ENCODE measurements at regions not wholly inside any gene's neighbourhood (a gene's known extent, or its start where the extent isn't known, plus 50 kb on each side); places are given as distances from the start of the nearest gene placed in this dataset.
"Not testable (repeated sequence)": the region's sequence is repeated elsewhere in the genome, so short reads cannot be mapped to it uniquely, and the experiment has no call there.

- DNase-seq, result no peak
Observed at GRCh38 chrX:140318296-140318695, 186.6 kb downstream of the SOX3 start.

- DNase-seq, result no peak
Observed at GRCh38 chrX:140317462-140317861, 187.4 kb downstream of the SOX3 start.

- no peak for DNase-seq
Observed at GRCh38 chrX:140298960-140299825, 205.7 kb downstream of the SOX3 start.

- DNase-seq, result no peak
Observed at GRCh38 chrX:140297273-140297672, 207.6 kb downstream of the SOX3 start.

- DNase-seq, result no peak
Observed at GRCh38 chrX:140292961-140293360, 211.9 kb downstream of the SOX3 start.

GRCh38 chrX:140292188-140292587 is 212.7 kb downstream of the SOX3 start:
- no peak for DNase-seq

- DNase-seq, result peak; percentile 69
Observed at GRCh38 chrX:140274811-140275525, 229.9 kb downstream of the SOX3 start.

- DNase-seq, result no peak
Observed at GRCh38 chrX:140273921-140274320, 230.9 kb downstream of the SOX3 start.

GRCh38 chrX:140250391-140250790 is 254.5 kb downstream of the SOX3 start:
- no peak for DNase-seq

- DNase-seq, result no peak
Observed at GRCh38 chrX:140249088-140249487, 255.8 kb downstream of the SOX3 start.

GRCh38 chrX:140229191-140229590 is 263.9 kb upstream of the CXorf66 start:
- no peak for DNase-seq

- not testable (repeated sequence) for DNase-seq
Observed at GRCh38 chrX:140226037-140226436, 260.7 kb upstream of the CXorf66 start.

- DNase-seq, result not testable (repeated sequence)
Observed at GRCh38 chrX:140215894-140216293, 250.6 kb upstream of the CXorf66 start.

- not testable (repeated sequence) for DNase-seq
Observed at GRCh38 chrX:140214518-140214917, 249.2 kb upstream of the CXorf66 start.

- DNase-seq, result no peak
Observed at GRCh38 chrX:140206657-140207056, 241.3 kb upstream of the CXorf66 start.

GRCh38 chrX:140190441-140191108 is 225.3 kb upstream of the CXorf66 start:
- DNase-seq, result no peak

GRCh38 chrX:140180585-140180984 is 215.3 kb upstream of the CXorf66 start:
- peak; percentile 16 for DNase-seq

GRCh38 chrX:140177821-140178220 is 212.5 kb upstream of the CXorf66 start:
- DNase-seq, result no peak

- DNase-seq, result no peak
Observed at GRCh38 chrX:140172401-140172800, 207.1 kb upstream of the CXorf66 start.

- DNase-seq, result no peak
Observed at GRCh38 chrX:140167551-140167950, 202.2 kb upstream of the CXorf66 start.

- no peak for DNase-seq
Observed at GRCh38 chrX:140165849-140166248, 200.5 kb upstream of the CXorf66 start.

- DNase-seq, result no peak
Observed at GRCh38 chrX:140164391-140164790, 199.1 kb upstream of the CXorf66 start.

GRCh38 chrX:140163371-140164159 is 198.2 kb upstream of the CXorf66 start:
- DNase-seq, result peak; percentile 1
